ENCODE measurements at regions not wholly inside any gene's neighbourhood (a gene's known extent, or its start where the extent isn't known, plus 50 kb on each side); places are given as distances from the start of the nearest gene placed in this dataset.
A peak's percentile ranks its signal among the peaks of the same experiment; 100 is the strongest.
"Not testable (repeated sequence)": the region's sequence is repeated elsewhere in the genome, so short reads cannot be mapped to it uniquely, and the experiment has no call there.

GRCh38 chr7:53596230-53596629 lies 560.8 kb downstream of the POM121L12 start:
- DNase-seq, result peak in 3 of 4 experiments; percentile 1 to 22 (median 14)

- no peak for DNase-seq
These were observed 564.9 kb downstream of the POM121L12 start for GRCh38 chr7:53600296-53600695.

- DNase-seq, result no peak
These were observed 567.5 kb downstream of the POM121L12 start for GRCh38 chr7:53602817-53603418.

DNA sequence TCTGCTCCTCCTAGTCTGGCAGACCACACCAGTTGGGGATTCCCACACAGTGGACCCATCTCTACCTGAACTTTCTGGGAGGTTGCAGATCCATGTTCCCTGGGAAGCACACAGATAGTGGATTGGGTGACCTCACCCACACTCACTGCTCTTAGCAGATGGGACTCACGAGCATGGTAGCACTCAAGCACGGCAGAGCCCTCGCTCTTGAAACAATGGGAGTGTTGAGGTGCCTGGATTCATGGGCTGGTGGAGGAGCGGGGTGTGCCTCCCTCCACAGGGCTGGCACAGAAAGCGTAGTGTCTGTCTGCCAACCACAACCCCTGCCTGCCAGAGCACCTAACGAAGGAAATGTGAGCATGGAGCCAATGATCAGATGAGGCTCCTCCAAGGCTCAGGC lies 568.0 kb downstream of the POM121L12 start:
- DNase-seq, result no peak

DNA sequence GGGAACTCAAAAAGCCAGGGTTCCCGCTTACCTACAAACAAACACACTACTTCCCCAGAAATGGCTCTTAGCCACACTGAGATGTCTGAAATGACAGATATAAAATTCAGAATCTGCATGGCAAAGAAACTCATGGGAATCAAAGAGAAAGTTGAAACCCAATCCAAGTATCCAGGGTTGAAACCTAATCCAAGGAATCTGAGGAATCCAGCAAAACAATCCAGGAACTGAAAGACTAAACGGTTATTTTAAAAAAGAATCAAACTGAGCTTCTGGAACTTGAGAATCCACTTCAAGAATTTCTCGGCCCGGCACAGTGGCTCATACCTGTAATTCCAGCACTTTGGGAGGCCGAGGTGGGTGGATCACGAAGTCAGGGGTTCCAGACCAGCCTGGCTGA lies 568.8 kb downstream of the POM121L12 start:
- DNase-seq, result no peak

DNA sequence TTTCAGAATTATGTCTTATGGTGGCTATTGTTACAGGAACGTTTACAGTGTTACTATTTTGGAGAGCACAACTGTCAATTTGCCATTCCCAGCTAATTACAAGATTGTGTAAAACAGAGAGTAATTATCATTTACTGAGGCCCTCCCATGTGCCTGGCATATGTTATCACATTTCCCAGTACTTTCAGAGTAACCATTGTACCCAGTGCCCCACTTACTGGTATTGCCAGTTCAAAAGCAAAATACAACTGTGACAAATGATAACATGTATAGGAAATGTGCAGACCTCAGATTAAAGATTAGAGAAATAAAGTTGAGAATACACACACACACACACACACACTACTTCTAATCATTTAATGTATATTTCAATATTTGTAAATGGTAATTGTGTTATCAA lies 572.5 kb downstream of the POM121L12 start:
- no peak for DNase-seq

DNA sequence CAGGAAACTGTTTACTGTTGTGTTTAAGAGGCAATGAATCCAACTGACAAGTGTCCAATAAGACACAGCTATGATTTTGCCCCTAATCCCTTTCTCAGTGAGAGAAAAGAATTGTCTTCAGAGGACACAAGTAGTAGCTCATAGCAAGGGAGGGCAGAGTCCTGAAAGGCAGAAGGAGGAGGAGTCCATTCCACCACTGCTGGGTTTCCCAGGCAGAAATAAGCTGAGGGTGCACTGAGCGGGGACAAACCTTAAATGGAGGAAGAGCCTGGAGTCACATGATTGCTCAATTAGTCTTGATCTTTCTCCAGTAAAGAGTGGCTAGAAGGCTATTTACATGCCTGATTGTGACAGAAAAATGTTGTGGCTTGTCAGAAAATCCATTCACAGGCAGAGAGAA lies 573.8 kb downstream of the POM121L12 start:
- no peak for DNase-seq

DNA sequence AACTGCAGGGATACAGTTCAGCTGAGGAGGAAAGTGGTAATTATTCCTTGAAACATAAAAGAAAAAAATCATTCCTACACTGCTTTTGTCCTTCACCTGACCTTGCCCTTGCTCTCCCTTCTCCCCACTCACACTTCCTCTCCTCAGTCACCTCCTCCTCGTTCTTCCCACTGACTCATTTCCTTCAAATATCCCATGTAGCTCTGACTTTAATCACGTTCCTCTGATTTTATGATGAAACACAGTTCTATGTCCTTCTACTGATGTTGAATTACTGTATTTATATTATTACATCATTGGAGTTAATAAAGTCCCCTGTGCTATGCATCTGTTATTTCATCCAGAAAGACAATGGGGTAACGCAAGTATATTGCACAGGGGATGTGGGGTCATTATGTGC lies 575.6 kb downstream of the POM121L12 start:
- DNase-seq, result no peak

DNA sequence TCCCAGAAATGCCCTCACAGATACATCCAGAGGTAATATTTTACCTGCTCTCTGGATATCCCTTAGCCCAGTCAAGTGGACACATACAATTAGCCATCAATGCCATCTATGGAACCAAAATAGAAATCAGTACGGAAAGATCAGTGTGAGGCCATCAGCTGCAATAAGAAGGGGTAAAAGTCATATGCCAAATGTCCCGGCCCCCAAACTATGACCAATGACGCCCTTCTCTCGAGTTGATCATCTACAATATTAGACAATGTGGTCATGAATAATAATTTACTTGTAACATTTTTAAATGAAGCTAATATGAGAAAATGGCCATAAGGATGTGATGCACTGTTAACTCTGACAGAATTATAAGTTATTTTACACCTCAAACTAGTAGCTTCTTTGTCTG lies 588.9 kb downstream of the POM121L12 start:
- DNase-seq, result no peak

- no peak for DNase-seq
These were observed 593.3 kb downstream of the POM121L12 start for GRCh38 chr7:53628775-53629174.

GRCh38 chr7:53635251-53635650 lies 599.8 kb downstream of the POM121L12 start:
- not testable (repeated sequence) for DNase-seq

DNA sequence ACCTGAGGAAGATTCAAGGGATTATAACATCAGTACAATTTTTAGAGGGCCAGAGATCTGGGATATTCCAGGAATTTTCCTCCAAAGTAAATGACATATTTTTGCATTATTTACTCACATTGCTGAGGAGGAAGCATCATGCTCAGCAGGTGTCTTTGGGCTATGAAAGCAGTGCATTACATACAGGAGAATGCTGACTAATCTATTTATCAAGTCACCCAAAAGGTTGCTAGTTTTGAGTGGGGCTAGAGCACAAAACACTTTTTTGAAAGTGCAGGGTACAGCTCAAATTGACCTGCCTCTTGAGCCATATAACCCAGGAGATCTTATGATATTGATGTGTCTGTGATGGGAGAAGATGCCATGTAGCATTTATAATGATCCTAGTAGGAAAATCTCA lies 603.1 kb downstream of the POM121L12 start:
- no peak for DNase-seq

GRCh38 chr7:53641091-53641490 lies 605.7 kb downstream of the POM121L12 start:
- DNase-seq, result no peak

DNA sequence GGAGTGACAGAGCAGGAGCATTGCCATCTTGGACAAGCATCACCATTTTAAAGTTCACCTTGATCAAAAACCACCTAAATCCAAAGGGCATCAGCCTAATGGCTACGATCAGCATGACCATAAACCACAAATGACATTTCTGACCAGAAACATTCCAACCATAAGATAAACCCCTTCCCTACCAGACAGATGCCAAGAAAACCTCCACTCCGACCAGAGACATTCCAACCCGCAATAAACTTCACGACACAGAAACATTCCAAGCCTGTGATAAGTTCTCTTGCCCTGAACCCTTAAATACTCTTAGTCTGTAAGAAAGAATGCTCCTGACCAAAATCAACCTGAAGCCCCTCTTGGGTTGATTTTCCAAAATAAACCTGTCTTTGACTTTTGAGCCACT lies 606.9 kb downstream of the POM121L12 start:
- DNase-seq, result no peak

DNA sequence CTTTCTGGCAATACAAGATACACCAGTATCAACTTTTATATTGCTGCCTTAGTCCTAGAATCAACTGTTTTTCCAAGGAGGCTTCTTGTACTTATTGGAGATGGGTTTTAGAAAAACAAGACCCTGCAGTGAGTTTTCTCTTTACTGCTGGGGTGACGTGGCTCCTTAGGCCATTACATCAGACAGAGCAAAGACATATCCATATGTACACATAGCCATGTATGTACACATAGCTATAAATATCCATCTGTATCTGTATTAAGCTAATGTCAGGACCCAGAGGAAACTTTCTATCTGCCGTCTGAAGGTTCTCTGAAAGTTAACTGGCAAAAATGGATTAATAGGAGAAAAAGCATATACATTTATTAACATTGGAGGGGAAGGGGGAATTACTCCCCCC lies 607.4 kb downstream of the POM121L12 start:
- DNase-seq, result no peak

GRCh38 chr7:53656881-53657280 lies 621.4 kb downstream of the POM121L12 start:
- DNase-seq, result no peak

DNA sequence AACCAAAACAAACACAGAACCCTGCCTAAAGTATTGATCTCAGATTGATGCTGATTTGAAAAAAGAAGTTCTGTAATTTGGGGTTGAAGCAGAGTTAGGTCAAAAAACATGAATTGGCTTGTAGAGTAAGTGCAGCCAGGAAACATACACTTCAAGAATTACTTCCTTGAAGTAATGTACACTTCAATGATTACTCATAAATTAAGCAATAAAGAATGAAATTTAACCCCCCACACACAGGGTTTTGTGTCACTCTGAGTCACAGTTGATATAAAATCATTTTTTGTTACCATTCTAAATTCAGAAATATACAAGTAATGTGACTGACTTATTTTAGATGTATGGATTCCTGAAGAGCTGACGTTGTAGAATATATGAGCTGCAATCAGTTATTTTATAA lies 622.2 kb downstream of the POM121L12 start:
- DNase-seq, result no peak

DNA sequence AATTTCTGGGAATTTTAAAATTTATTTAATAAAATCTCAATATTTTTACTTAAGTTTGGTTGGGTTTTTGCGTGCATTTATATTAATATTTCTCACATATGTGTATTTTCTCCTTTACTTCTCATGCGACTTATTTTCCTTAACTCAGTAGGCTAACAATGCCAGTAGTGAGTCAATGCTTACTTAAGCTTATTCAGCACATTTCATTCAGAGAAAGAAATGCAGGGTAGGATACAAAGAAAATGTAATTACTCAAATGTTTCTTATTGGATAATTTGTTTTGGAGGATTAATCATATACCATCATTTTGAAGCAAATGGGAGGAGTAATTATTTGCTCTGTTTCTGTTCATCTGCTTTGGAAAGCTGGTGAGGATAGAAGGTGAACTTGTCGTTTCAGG lies 623.5 kb downstream of the POM121L12 start:
- DNase-seq, result no peak

DNA sequence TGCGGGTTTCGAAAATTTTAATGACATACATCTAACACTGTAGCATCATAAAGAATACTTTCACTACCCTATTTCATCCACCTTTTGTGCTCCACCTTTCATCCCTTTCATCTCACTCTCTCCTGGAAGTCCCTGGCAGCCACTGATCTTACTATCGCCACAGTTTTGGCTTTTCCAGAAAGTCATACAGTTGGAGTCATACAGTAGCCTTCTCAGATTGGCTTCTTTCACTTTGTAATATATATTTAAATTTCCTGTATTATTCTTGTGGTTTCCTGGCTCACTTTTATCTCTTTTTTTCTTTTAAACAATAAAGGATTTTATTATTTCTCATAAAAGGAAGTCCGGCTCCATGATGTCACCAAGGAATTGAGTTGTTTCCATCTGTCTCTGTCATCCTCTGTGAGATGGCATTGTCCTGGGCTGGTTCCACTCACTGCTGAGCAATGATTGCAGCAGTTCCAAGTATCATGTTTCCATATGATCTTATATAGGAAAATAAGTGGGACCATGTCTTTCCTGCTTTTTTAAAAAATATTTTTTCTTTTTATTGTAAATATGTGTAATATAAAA lies 626.3 kb downstream of the POM121L12 start:
- no peak for DNase-seq

DNA sequence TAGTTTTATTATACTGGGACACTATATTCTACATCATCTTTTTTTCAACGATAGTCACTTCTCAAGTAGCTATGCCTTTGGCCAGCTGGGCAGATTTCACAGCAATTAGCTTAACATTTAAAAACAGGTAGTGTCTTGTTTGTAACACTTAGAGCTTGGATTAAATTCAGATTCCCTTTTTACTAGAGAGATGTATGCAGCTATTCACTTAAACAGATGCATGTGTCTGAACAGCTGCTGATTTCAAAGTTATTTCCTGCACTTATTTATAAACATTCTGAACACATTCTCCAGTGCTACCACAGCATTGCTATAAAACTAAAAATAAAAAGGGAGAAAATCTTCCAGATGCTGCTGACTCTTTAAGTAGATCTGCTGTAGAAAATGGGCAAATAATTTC lies 637.2 kb downstream of the POM121L12 start:
- DNase-seq, result no peak

- DNase-seq, result no peak
These were observed 640.4 kb downstream of the POM121L12 start for GRCh38 chr7:53675835-53676234.

DNA sequence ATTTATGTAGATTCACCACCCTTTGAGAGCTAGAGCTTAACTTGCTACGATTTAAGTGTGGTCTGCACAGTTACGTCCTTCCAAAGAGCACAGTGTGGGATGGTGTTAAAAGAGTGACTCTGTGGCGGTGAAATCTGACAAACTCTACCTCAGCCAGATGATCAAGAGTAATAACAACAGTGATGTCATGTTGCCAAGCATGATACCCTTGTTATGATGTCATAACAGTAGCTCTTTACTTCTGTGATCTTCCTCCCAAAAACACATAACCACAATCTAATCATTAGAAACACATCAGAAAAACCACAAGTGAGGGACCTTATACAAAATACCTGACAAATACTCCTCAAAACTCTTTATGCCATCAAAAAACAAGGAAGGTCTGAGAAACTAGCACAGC lies 649.3 kb downstream of the POM121L12 start:
- no peak for DNase-seq

DNA sequence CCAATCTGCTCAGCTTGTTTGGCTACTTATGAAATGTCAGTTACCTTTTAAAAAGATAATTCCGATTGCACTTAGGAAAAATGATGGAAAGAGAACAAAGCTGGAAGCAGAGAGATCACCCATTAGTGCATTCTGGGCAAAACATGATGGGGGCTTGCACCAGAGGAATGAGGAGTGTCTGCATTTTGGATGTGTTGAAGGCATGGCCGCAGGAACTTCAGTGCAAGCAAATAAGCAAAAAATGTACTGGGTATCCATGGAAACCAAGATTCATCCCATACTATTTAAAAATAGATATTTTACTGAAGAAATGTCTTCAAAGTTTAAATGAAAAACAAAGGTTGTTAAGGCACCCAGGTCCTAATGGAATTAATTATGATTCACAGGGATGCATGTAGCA lies 655.0 kb downstream of the POM121L12 start:
- DNase-seq, result no peak

DNA sequence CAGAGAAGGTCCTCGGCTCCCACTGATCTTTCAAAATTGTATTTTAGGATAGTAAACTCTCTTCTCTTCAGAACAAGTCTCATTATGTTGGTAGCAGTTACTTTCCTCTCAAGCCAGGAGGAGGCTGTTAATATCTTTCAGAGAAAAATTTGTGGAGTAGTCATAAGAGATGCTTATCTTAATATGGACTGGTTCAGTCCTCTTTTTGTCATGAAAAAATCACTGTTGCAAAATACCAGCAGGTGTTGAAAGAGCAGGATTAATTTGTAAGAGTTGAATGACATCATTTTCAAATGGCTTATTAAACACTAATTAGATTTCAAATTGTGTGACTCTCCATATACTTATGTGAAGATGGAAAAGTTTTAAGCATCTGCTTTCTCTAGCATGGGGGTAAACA lies 662.5 kb downstream of the POM121L12 start:
- no peak for DNase-seq

DNA sequence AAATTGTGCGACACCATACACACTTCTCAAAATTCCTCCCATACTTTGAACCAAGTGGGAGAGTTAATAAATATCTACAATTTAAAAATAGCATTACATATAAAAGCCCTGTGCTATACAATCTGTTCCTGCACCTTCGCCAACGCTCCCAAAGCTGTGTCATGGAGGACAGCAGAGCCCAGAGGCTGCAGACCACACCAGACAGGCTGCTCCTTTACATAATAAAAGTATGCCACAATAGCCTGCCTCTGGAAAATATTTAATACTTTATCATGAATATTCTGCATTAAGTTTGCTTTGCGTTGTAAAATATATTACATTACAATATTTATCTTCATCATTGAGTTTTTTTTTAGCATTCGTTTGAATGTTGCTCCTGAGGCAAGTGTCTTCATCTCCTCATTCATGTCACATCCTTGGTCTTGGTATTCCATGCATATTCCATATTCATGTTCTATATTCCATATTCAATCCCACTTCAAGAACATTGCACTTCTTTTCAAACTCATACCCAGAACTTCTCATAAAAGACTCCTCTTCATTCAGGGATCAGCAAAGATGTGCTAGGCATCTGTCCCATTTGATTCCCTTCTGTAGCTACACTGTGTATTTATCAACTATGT lies 663.9 kb downstream of the POM121L12 start:
- DNase-seq, result no peak
